ENCODE measurements at regions not wholly inside any gene's neighbourhood (a gene's known extent, or its start where the extent isn't known, plus 50 kb on each side); places are given as distances from the start of the nearest gene placed in this dataset.

GRCh38 chr15:69526081-69527061 lies 73.8 kb downstream of the RPLP1 start (continued):
- TF ChIP-seq ZBTB33 (IDR thresholded peaks at IDR 0.05; ENCODE audit: borderline replicate concordance, low read depth) (no peak), JUND (IDR thresholded peaks at IDR 0.05) (no peak), REST (IDR thresholded peaks at IDR 0.05; ENCODE audit: low read depth, low read length) (no peak)

GRCh38 chr15:69529141-69529540 lies 76.5 kb downstream of the RPLP1 start:
- no peaks in the 10 kb centered on the region for H4K20me1 ChIP-seq (ENCODE audit: insufficient read depth)
- H3K36me3 ChIP-seq (replicated peaks in 1 of 2; ENCODE audit: control insufficient read depth in 1 of 2, insufficient read depth in 2 of 2, low read length in 1 of 2) = no peaks in the 10 kb centered on the region
- no peaks in the 10 kb centered on the region for H3K9me3 ChIP-seq
- 58% methylated on average over 5 of the region's 5 CpGs for WGBS (ENCODE audit: low lambda C conversion rate)
- H2AFZ ChIP-seq (ENCODE audit: low read depth) = no peak overlapping the region
- peaks cover 10 to 20% of the 10 kb centered on the region in 2 experiments; a peak in 3 of 4 replicates for H3K4me1 ChIP-seq (ENCODE audit: control insufficient read depth in 1 of 2, insufficient read depth in 2 of 2, low read depth in 1 of 2, low read length in 1 of 2)
- no peaks in the 10 kb centered on the region; the same call in 1 of the 2 replicates for H3K27me3 ChIP-seq (ENCODE audit: insufficient read depth)
- ChIA-PET POLR2A (no interaction called here), CTCF (interaction anchor here (0.7 to 2.5 kb wide), 8 partner anchors 11 to 568 kb away, joined by 3 to 12 read pairs (median 3); partner anchors contain the start of gene TLE3)
- H3K4me3 ChIP-seq (ENCODE audit: low read depth in 2 of 2, low read length in 1 of 2) = no peak overlapping the region
- no peaks in the 10 kb centered on the region for H3K79me2 ChIP-seq (ENCODE audit: insufficient read depth)
- H3K9me2 ChIP-seq = no peaks in the 10 kb centered on the region
- no peaks in the 10 kb centered on the region for H3F3A ChIP-seq (replicated peaks; ENCODE audit: insufficient read depth)
- no peak overlapping the region for H3K4me2 ChIP-seq
- no peak overlapping the region for H3K9ac ChIP-seq
- DNase-seq = no peak
- H3K27ac ChIP-seq (ENCODE audit: low read depth in 2 of 2, low read length in 1 of 2) = no peak overlapping the region
- no peak for TF ChIP-seq MXI1 (IDR thresholded peaks at IDR 0.05; ENCODE audit: low read depth, low read length)
- no peak for TF ChIP-seq GATA2 (CRISPR knock-in tag; IDR thresholded peaks at IDR 0.05)
- TF ChIP-seq EZH2phosphoT487 (IDR thresholded peaks at IDR 0.05; ENCODE audit: borderline replicate concordance, low read depth) = no peak
- no peak for TF ChIP-seq IRF3 (IDR thresholded peaks at IDR 0.05; ENCODE audit: low read depth, low read length)
- no peak for TF ChIP-seq USF1 (IDR thresholded peaks at IDR 0.05; ENCODE audit: borderline replicate concordance, low read depth)
- no peak for TF ChIP-seq ZBTB33 (IDR thresholded peaks at IDR 0.05; ENCODE audit: borderline replicate concordance, low read depth)
- no peak for TF ChIP-seq CTCF (IDR thresholded peaks at IDR 0.05)
- TF ChIP-seq TCF12 (IDR thresholded peaks at IDR 0.05) = no peak
- TF ChIP-seq TEAD4 (IDR thresholded peaks at IDR 0.05; ENCODE audit: borderline replicate concordance, insufficient read depth) = no peak
- TF ChIP-seq TAF1 (IDR thresholded peaks at IDR 0.05; ENCODE audit: borderline replicate concordance, low read depth, low read length) = no peak
- TF ChIP-seq SMC3 (IDR thresholded peaks at IDR 0.05; ENCODE audit: low read depth, low read length) = no peak
- TF ChIP-seq ELF1 (IDR thresholded peaks at IDR 0.05) = no peak
- TF ChIP-seq RCOR1 (IDR thresholded peaks at IDR 0.05; ENCODE audit: low read length) = no peak

Measured in SK-N-SH (cell line).